ENCODE measurements at regions not wholly inside any gene's neighbourhood (a gene's known extent, or its start where the extent isn't known, plus 50 kb on each side); places are given as distances from the start of the nearest gene placed in this dataset.
"Not testable (repeated sequence)": the region's sequence is repeated elsewhere in the genome, so short reads cannot be mapped to it uniquely, and the experiment has no call there.

GRCh38 chr21:5079361-5079760 lies 5442.0 kb upstream of the TPTE start:
- not testable (repeated sequence) for H3K27me3 ChIP-seq, H3K36me3 ChIP-seq, H3K4me1 ChIP-seq, H3K9me3 ChIP-seq, H3K27ac ChIP-seq, H3K4me3 ChIP-seq, ATAC-seq
- WGBS, 2 donors (ENCODE audit: low coverage in 1 of 2) = no CpG with 5 or more reads among the region's 8 CpGs

- H3K4me3 ChIP-seq, H3K36me3 ChIP-seq, H3K9me3 ChIP-seq, H3K4me1 ChIP-seq, H3K27ac ChIP-seq, H3K27me3 ChIP-seq: not testable (repeated sequence)
- ATAC-seq = peak; percentile 79
- WGBS, 2 donors (ENCODE audit: low coverage in 1 of 2) = no CpG with 5 or more reads among the region's 5 CpGs
Measured at GRCh38 chr21:5080015-5080414, 5441.4 kb upstream of the TPTE start.

DNA sequence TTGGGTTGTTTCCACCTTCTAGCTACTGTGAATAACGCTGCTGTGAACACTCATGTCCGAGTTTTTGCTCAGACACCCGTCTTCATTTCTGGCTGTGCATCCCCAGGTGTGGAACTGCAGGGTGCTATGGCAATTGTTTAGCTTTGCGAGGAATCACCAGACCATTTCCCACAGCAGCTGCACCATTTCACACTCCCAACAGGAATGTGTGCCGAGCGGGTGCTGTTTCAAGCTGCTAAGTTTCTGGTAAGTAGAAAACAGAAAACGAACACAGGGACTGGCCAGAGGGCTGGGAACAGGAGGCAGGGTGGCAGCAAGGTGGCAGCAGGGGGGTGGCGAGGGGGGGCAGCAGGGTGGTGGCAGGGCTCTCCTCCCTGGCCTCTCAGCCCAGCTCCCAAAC lies 5437.1 kb upstream of the TPTE start:
- not testable (repeated sequence) for ATAC-seq, H3K4me3 ChIP-seq, H3K36me3 ChIP-seq, H3K4me1 ChIP-seq, H3K27me3 ChIP-seq, H3K9me3 ChIP-seq, H3K27ac ChIP-seq
- WGBS, 2 donors (ENCODE audit: low coverage in 1 of 2) = no CpG with 5 or more reads among the region's 8 CpGs

DNA sequence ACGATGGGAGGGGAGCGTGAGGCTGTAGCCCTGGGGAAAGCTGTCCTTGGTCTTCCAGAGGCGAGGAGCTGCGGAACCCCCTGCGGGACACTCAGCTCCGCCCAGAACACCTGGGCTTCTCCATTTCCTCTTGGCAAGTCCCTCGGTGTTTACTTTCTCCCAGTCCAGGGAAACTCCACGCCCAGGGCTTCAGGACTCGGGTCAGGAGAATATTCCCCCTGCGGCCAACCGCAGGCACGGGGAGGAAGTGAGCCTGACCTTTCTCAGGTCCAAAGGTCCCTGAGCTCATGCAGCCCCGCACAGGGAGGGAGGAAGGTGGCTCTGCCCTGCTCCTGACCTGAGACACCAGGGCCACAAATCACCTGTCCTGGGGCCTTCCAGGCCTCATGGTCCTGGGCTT lies 5435.9 kb upstream of the TPTE start:
- WGBS, 2 donors (ENCODE audit: low coverage in 1 of 2) = no CpG with 5 or more reads among the region's 13 CpGs
- H3K27me3 ChIP-seq, H3K27ac ChIP-seq, H3K4me3 ChIP-seq, H3K4me1 ChIP-seq, ATAC-seq, H3K9me3 ChIP-seq, H3K36me3 ChIP-seq: not testable (repeated sequence)

- not testable (repeated sequence) for H3K9me3 ChIP-seq, H3K27me3 ChIP-seq, H3K4me1 ChIP-seq, H3K27ac ChIP-seq, H3K36me3 ChIP-seq, H3K4me3 ChIP-seq
- WGBS, 2 donors (ENCODE audit: low coverage in 1 of 2) = no CpG with 5 or more reads among the region's 17 CpGs
- peak; percentile 39 for ATAC-seq
Measured at GRCh38 chr21:5086416-5086815, 5435.0 kb upstream of the TPTE start.

GRCh38 chr21:5088820-5089219 lies 5432.6 kb upstream of the TPTE start:
- H3K4me1 ChIP-seq, H3K4me3 ChIP-seq, H3K36me3 ChIP-seq, H3K27ac ChIP-seq, H3K27me3 ChIP-seq, H3K9me3 ChIP-seq: not testable (repeated sequence)
- no CpG with 5 or more reads among the region's 20 CpGs for WGBS, 2 donors (ENCODE audit: low coverage in 1 of 2)
- peak; percentile 34 for ATAC-seq

- H3K36me3 ChIP-seq, H3K27ac ChIP-seq, H3K27me3 ChIP-seq, H3K4me3 ChIP-seq, H3K9me3 ChIP-seq, H3K4me1 ChIP-seq: not testable (repeated sequence)
- peak; percentile 58 for ATAC-seq
- no CpG with 5 or more reads among the region's 15 CpGs for WGBS, 2 donors (ENCODE audit: low coverage in 1 of 2)
Measured at GRCh38 chr21:5089399-5090089, 5431.8 kb upstream of the TPTE start.

DNA sequence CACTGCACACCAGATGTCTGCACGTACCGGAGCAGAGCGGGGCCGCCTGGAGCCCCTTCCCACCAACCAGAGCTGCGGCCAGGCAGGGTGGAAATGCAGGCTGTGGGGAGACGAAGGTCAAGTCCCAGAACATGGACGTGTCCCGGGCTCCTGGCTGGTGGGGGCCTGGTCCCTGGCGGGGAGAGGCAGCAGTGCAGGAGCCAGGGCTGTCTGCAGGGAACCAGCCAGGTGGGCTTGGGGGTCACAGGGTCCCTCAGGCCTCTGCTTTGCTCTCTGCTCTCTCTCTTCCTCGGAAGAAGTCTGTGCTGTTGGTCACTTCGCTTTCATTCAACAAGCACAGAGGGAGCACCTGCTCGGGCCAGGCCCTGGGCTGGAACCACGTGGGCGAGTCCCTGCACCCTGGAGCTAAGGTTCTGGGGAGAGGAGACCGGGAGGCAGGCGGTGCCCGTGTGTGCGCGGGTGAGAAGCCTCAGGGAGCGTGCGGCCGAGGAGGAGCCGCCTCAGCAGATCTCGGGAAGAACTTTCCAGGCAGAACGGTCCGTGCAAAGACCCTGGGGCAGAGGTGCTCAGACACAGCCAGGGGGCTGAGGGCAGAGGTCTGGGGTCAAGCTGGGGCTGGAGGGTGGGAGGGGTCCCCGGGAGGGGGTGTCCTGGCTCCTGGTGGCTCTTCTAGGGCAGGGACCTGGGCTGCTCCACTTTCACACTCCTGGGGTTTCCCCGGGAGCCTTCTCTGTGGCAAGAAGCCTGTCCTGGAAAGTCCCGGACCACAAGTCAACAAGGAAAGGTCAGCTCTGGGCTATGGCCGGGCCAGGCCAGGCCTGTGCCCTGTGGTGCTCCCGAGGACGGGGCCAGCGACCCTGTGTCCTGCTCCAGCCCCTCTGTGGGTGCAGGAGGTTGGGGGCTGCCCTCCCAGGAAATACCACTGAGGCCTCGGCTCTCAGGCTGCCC lies 5431.0 kb upstream of the TPTE start:
- not testable (repeated sequence) for H3K9me3 ChIP-seq, ATAC-seq, H3K36me3 ChIP-seq, H3K4me3 ChIP-seq, H3K27me3 ChIP-seq, H3K4me1 ChIP-seq, H3K27ac ChIP-seq
- no CpG with 5 or more reads among the region's 34 CpGs for WGBS, 2 donors (ENCODE audit: low coverage in 1 of 2)

- not testable (repeated sequence) for H3K4me1 ChIP-seq, ATAC-seq, H3K4me3 ChIP-seq, H3K9me3 ChIP-seq, H3K27me3 ChIP-seq, H3K36me3 ChIP-seq, H3K27ac ChIP-seq
- no CpG with 5 or more reads among the region's 11 CpGs for WGBS, 2 donors (ENCODE audit: low coverage in 1 of 2)
Measured at GRCh38 chr21:5091274-5091673, 5430.1 kb upstream of the TPTE start.

DNA sequence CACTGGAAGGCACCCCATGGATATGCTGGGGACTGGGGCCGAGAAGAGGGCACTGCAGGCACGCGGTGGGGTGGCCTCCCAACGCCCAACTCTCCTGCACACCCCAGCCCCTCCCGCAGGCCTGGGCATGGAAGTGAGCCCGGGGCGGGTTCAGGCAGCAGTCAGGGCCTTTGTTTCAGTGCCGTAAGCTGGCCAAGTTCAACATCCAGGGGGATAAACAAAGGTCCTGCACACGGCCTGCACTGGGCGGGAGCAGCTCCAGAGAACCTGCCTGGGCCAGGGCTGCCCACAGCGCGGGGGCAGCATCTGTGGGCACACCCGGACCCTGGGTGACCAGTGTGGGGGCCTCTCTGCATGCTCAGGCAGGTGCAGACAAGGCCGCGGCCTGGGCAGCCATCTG lies 5425.8 kb upstream of the TPTE start:
- H3K27ac ChIP-seq, H3K4me1 ChIP-seq, H3K9me3 ChIP-seq, H3K4me3 ChIP-seq, H3K27me3 ChIP-seq, H3K36me3 ChIP-seq, ATAC-seq: not testable (repeated sequence)
- no CpG with 5 or more reads among the region's 15 CpGs for WGBS, 2 donors (ENCODE audit: low coverage in 1 of 2)

DNA sequence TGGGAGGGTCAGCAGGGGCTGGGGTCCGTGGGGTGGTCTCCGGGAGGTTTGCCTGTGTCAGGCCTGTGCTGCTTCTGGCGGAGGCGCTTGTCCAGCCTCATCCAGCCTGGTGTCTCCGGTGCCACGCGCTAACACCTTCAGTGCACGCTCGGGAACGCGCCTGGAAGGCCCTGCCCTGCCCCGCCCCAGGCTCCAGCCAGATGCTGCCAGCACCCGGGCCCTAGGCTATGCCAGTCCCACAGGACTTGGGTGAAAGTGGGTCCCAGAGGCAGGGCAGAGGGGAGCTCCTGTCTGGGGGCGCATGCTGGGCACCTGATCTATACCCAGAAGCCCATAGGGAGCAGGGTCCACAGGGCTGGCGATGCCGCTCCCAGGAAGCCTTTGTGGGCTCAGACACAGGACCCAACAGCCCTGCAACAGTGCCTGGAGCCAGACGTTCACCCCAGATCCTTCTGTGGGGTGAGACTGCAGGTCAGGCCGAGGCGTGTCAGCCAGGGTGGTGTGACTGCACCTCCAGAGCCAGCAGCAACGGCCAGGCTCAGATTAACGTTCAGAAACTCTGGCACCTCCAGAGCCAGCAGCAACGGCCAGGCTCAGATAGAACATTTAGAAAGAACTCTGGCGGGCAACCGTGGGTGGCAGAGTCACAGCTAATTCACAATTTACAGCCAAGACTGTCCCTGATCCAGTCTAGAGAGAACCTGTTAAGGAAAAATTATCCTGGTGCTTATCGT lies 5423.2 kb upstream of the TPTE start:
- not testable (repeated sequence) for H3K4me1 ChIP-seq, ATAC-seq, H3K36me3 ChIP-seq, H3K9me3 ChIP-seq, H3K27ac ChIP-seq, H3K27me3 ChIP-seq, H3K4me3 ChIP-seq
- no CpG with 5 or more reads among the region's 25 CpGs for WGBS, 2 donors (ENCODE audit: low coverage in 1 of 2)

GRCh38 chr21:5100604-5101174 lies 5420.7 kb upstream of the TPTE start:
- H3K27ac ChIP-seq, H3K4me1 ChIP-seq, H3K36me3 ChIP-seq, H3K27me3 ChIP-seq, H3K4me3 ChIP-seq, H3K9me3 ChIP-seq: not testable (repeated sequence)
- no CpG with 5 or more reads among the region's 22 CpGs for WGBS, 2 donors (ENCODE audit: low coverage in 1 of 2)
- ATAC-seq = peak; percentile 50

Measured in gastroesophageal sphincter (tissue), 4 donors.